ENCODE measurements at regions not wholly inside any gene's neighbourhood (a gene's known extent, or its start where the extent isn't known, plus 50 kb on each side); places are given as distances from the start of the nearest gene placed in this dataset.

DNA sequence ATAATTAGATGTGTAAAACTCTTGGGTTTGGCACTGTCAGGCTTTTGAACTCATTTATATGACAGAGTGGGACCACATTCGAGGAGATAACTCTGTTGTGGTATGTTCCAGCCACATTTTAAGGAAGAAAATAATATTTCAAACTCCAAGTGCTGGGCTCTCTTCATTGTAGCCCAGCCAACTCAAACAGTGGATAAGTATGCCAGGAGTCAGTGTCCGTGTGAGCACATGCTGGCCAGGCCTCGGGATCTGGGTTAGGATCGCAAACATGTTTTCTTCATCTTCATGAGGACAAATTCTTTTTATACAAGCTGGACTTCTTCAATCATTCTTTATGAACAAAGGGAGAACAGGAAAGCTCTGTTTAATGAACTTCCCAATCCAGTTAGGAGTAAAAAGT lies 497.5 kb downstream of the MAFB start:
- no peaks in the 10 kb centered on the region for H3K36me3 Mint-ChIP-seq (ENCODE audit: low read depth)
- DNase-seq (ENCODE audit: low spot score), result no peak
- TF ChIP-seq, protein P1, sequence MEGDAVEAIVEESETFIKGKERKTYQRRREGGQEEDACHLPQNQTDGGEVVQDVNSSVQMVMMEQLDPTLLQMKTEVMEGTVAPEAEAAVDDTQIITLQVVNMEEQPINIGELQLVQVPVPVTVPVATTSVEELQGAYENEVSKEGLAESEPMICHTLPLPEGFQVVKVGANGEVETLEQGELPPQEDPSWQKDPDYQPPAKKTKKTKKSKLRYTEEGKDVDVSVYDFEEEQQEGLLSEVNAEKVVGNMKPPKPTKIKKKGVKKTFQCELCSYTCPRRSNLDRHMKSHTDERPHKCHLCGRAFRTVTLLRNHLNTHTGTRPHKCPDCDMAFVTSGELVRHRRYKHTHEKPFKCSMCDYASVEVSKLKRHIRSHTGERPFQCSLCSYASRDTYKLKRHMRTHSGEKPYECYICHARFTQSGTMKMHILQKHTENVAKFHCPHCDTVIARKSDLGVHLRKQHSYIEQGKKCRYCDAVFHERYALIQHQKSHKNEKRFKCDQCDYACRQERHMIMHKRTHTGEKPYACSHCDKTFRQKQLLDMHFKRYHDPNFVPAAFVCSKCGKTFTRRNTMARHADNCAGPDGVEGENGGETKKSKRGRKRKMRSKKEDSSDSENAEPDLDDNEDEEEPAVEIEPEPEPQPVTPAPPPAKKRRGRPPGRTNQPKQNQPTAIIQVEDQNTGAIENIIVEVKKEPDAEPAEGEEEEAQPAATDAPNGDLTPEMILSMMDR (IDR thresholded peaks at IDR 0.05), result no peak
- no peaks in the 10 kb centered on the region for H3K9me3 Mint-ChIP-seq (ENCODE audit: low read depth)
- peak overlapping the region; percentile 32 for H3K27ac Mint-ChIP-seq (ENCODE audit: unreplicated experiment)
- no peaks in the 10 kb centered on the region for H3K27me3 Mint-ChIP-seq (ENCODE audit: low read depth)
- H3K4me3 Mint-ChIP-seq (ENCODE audit: unreplicated experiment), result no peak overlapping the region
- peaks cover 42% of the 10 kb centered on the region for H3K4me1 Mint-ChIP-seq (ENCODE audit: low read depth)

DNA sequence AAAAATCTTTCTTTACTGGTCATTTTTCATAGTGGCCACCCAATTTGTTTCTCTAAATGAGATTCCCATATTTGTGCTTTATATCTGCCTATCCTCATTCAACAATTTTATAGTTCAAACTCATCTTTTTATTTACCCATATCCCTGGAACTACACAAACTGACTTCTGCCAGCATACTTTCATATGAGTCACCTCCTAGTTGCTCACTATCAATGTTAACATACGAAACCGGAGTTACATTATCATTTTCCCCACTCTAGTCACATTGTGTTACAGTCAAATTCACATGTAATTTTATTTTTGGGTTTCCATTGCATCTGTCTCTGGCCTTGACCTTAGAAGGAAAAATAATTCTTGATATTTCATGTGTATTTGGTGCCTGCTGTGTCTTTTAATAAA lies 499.4 kb downstream of the MAFB start:
- H3K36me3 Mint-ChIP-seq (ENCODE audit: low read depth), result no peaks in the 10 kb centered on the region
- H3K9me3 Mint-ChIP-seq (ENCODE audit: low read depth), result no peaks in the 10 kb centered on the region
- DNase-seq (ENCODE audit: low spot score), result no peak
- no peak overlapping the region for H3K27ac Mint-ChIP-seq (ENCODE audit: unreplicated experiment)
- H3K4me1 Mint-ChIP-seq (ENCODE audit: low read depth), result peaks cover 32% of the 10 kb centered on the region
- H3K4me3 Mint-ChIP-seq (ENCODE audit: unreplicated experiment), result no peak overlapping the region
- TF ChIP-seq, protein P1 (IDR thresholded peaks at IDR 0.05), result no peak
- no peaks in the 10 kb centered on the region for H3K27me3 Mint-ChIP-seq (ENCODE audit: low read depth)

DNA sequence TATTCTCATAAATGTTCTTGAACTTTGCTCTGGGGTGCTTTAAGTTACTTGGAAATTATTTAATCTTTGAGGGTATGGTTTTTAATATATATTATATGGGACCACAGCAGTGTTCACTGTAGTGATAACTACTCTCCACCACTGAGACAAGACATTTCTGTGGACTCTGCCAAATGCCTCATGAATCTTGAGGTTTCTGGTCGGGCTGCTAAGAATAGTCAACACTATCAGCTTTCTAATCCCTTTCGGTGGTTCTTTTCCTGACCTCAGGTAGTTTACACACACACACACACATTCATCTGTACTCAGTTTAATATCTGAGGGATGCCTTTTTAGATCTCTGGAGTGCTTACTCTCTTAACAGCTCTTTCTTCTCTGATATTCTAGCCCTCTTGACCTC lies 500.7 kb downstream of the MAFB start:
- Mint-ChIP-seq H3K4me1 (ENCODE audit: low read depth) (peaks cover 29% of the 10 kb centered on the region), H3K27me3 (ENCODE audit: low read depth) (peaks cover 3% of the 10 kb centered on the region), H3K27ac (ENCODE audit: unreplicated experiment) (no peak overlapping the region), H3K36me3 (ENCODE audit: low read depth) (peaks cover 1% of the 10 kb centered on the region), H3K9me3 (ENCODE audit: low read depth) (no peaks in the 10 kb centered on the region), H3K4me3 (ENCODE audit: unreplicated experiment) (no peak overlapping the region)
- DNase-seq (ENCODE audit: low spot score), result no peak
- TF ChIP-seq, protein P1 (IDR thresholded peaks at IDR 0.05), result no peak

DNA sequence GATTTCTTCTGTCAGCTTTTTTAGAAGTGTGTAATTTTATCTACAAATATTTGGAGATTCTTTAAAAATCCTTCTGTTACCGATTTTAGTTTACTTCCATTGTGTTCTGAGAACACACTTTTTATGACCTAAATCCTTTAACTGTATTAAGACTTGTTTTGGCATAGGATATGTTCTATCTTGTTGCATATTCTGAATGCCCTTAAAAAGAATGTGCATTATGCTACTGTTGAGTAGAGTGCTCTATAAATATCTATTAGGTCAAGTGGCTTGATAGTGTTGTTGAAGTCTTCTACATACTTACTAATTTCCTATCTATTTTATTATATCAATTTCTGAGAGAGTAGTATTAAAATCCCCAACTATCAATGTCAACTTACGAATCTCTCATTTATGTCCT lies 502.2 kb downstream of the MAFB start:
- no peaks in the 10 kb centered on the region for H3K9me3 Mint-ChIP-seq (ENCODE audit: low read depth)
- no peak overlapping the region for H3K4me3 Mint-ChIP-seq (ENCODE audit: unreplicated experiment)
- DNase-seq (ENCODE audit: low spot score), result no peak
- TF ChIP-seq, protein P1 (IDR thresholded peaks at IDR 0.05), result no peak
- H3K27ac Mint-ChIP-seq (ENCODE audit: unreplicated experiment), result no peak overlapping the region
- peaks cover 1% of the 10 kb centered on the region for H3K36me3 Mint-ChIP-seq (ENCODE audit: low read depth)
- H3K4me1 Mint-ChIP-seq (ENCODE audit: low read depth), result peaks cover 21% of the 10 kb centered on the region
- H3K27me3 Mint-ChIP-seq (ENCODE audit: low read depth), result peaks cover 3% of the 10 kb centered on the region

DNA sequence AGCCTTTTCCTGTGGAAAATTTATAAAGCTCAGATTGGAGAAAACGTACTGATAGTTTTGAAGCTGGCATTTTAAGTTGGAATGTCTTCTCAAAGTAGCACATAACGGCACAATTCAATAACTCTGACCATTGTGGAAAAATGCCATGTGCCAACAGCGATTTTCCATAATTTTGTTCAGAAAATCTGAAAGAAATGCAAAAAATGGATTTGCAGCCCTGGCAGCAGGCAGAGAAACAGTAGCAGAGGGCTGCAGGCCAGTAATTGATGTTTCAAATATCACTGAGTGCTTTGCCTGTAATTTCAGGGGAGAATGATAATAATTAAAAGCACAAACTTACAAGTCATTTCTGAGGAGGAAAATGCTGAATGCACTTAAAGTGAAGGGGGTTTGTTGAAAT lies 507.4 kb downstream of the MAFB start:
- Mint-ChIP-seq H3K27me3 (ENCODE audit: low read depth) (peaks cover 6% of the 10 kb centered on the region), H3K4me1 (ENCODE audit: low read depth) (no peaks in the 10 kb centered on the region), H3K36me3 (ENCODE audit: low read depth) (peaks cover 1% of the 10 kb centered on the region), H3K4me3 (ENCODE audit: unreplicated experiment) (no peak overlapping the region), H3K9me3 (ENCODE audit: low read depth) (no peaks in the 10 kb centered on the region), H3K27ac (ENCODE audit: unreplicated experiment) (no peak overlapping the region)
- TF ChIP-seq, protein P1 (IDR thresholded peaks at IDR 0.05), result no peak
- no peak for DNase-seq (ENCODE audit: low spot score)

Measured in chondrocyte (in vitro differentiated cells).